ENCODE measurements at regions not wholly inside any gene's neighbourhood (a gene's known extent, or its start where the extent isn't known, plus 50 kb on each side); places are given as distances from the start of the nearest gene placed in this dataset.

DNA sequence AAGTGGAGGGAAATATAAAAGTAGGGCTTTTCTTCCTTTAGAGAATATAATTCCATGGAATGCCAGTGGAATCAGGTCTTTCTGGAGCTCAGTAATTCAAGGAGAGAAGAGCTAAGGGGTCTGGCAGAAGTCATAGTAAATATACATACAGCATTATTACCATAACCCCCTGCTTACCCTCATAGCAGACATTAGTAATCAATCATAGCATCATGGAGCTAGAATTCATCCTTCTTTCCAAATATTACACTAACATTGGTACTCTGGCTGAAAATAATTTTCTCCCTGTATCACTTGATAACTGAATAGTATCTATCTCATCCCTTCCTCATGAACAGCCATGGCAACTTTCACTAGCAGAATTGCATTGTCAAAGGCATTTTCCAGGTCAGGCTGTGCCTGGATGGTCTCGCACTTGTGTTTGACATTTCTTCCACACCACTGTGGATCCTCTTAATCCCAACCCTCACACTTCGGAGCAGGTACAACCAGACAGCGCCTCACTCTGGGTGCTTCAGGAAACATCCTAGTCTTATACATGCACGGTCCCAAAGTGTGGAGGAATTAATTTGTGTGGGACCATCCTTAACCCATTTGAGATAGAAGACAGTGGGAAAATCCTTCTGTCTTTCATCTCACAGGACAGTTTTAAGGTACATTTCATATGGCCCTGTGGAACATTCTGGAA, 84.2 kb upstream of the SEC11C start:
- in situ Hi-C loops (cut with HindIII; ENCODE audit: low pct_unique_long_range_greater_than_20kb, low sequenced_read_pairs): loop anchor here (25.0 kb wide), 1 partner anchor 268 kb away; no protein-coding TSS in a partner anchor

GRCh38 chr18:59056706-59057492, 82.8 kb upstream of the SEC11C start:
- in situ Hi-C loops (cut with HindIII; ENCODE audit: low pct_unique_long_range_greater_than_20kb, low sequenced_read_pairs): loop anchor here (25.0 kb wide), 1 partner anchor 270 kb away; no protein-coding TSS in a partner anchor
- DNase-seq (ENCODE audit: low read depth, low spot score): peak; percentile 70

More for the DNA sequence above, 84.2 kb upstream of the SEC11C start:
- DNase-seq (ENCODE audit: low read depth, low spot score): peak; percentile 68

DNA sequence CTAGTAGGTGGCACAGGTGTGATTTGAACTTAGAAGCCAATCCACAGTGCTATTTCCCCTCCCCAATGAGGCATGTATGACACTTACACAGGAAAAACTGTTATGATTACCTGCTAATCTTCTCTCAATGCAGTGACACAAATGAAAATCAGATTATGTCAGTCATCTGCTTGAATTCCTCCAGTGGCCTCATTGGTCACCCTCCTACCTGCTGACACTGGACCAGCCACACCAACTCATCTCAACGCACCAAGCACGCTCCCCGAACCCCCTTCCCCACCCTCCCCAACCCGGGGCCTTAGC, 82.2 kb upstream of the SEC11C start:
- in situ Hi-C loops (cut with HindIII; ENCODE audit: low pct_unique_long_range_greater_than_20kb, low sequenced_read_pairs): loop anchor here (25.0 kb wide), 1 partner anchor 270 kb away; no protein-coding TSS in a partner anchor
- no peak for DNase-seq (ENCODE audit: low read depth, low spot score)

DNA sequence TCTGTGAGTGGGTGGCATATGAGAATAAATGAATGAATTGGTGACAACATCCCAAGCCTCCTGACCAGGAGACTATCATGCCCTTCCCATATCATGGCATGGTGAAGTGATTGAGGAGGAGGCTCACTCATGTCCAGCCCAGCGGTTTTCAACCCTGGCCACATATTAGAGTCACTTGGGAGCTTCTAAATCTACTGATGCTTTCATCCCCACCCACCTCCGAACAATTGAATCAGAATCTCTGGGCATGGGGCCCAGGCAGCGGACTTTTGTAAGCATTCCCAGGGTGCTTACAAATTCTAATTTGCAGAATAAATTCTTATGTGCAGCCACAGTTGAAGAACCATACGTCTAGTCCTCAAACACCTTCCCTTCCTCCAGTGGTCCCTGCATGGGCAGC, 81.7 kb upstream of the SEC11C start:
- in situ Hi-C loops (cut with HindIII; ENCODE audit: low pct_unique_long_range_greater_than_20kb, low sequenced_read_pairs): loop anchor here (25.0 kb wide), 1 partner anchor 271 kb away; no protein-coding TSS in a partner anchor
- DNase-seq (ENCODE audit: low read depth, low spot score): no peak

DNA sequence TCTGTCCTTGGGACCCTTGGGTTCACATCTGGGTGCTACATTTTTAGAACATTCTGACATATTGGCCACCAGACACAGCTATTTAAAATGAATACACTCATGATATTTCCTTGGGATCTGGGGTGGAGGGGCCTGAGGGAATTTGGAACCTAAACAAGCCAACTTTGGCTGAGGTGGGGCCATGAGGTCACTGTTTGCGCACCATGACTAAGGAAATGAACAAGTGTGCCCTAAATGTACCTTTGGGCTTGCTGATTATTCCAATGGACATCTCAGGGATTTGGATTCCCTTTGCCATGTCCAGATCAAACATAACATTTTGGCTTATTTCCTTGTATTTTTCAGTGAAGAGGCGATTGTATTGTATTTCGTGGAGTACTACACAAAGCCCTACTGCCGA, 80.5 kb upstream of the SEC11C start:
- in situ Hi-C loops (cut with HindIII; ENCODE audit: low pct_unique_long_range_greater_than_20kb, low sequenced_read_pairs): loop anchor here (25.0 kb wide), 1 partner anchor 272 kb away; no protein-coding TSS in a partner anchor
- DNase-seq (ENCODE audit: low read depth, low spot score): no peak

- in situ Hi-C loops (cut with HindIII; ENCODE audit: low pct_unique_long_range_greater_than_20kb, low sequenced_read_pairs): loop anchor here (25.0 kb wide), 1 partner anchor 273 kb away; no protein-coding TSS in a partner anchor
- no peak for DNase-seq (ENCODE audit: low read depth, low spot score)
Observed at GRCh38 chr18:59060551-59060950, 79.1 kb upstream of the SEC11C start.

GRCh38 chr18:59061914-59062642, 77.6 kb upstream of the SEC11C start:
- in situ Hi-C loops (cut with HindIII; ENCODE audit: low pct_unique_long_range_greater_than_20kb, low sequenced_read_pairs): loop anchor here (25.0 kb wide), 1 partner anchor 275 kb away; no protein-coding TSS in a partner anchor
- no peak for DNase-seq (ENCODE audit: low read depth, low spot score)

DNA sequence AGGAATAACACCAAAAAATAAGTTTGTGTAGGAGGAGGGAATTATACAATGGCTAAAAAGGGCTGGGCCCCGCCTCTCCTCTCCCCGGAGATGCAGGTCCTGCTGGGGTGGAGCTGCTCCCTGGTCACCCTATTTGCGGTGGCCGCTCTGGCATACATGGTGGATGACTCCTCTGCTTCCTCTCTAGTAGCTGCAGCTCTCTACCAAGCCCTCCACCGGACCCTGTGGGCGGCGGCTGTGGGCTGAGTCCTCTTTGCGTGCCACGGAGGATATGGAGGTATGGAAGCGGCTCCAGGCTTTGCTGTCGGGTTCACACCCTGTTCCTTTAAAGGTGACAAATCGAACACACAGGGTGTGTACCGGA, 77.1 kb upstream of the SEC11C start:
- no peak for DNase-seq (ENCODE audit: low read depth, low spot score)
- in situ Hi-C loops (cut with HindIII; ENCODE audit: low pct_unique_long_range_greater_than_20kb, low sequenced_read_pairs): loop anchor here (25.0 kb wide), 1 partner anchor 275 kb away; no protein-coding TSS in a partner anchor

DNA sequence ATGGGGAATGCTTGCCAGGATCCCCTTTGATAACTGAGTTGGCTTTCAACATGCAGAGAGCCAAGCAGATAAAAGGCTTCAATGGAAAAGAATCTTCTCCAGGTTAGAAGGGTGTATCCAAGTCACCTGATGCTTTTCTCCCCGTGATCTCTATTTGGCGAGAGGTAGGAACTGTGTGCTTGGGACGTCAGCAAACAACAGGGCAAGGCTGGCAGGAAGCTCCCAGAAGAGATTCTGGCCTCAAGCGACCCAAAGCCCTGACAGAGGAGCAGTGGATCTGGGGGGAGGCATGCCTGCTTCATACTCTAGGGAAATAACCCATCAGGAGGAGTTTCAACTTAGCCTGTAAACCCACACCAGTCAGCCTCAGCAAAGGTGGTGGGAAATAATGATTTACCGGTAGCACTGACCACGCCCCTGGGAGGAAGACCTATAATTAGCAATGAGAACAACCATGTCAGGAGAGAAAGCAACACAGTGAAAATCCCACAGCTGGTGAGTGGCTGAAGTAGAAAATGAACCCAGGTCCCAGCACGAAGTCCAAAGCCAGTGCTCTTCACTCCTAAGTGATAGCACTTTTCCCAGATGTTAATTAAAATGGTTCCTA, 76.3 kb upstream of the SEC11C start:
- in situ Hi-C loops (cut with HindIII; ENCODE audit: low pct_unique_long_range_greater_than_20kb, low sequenced_read_pairs): loop anchor here (25.0 kb wide), 1 partner anchor 276 kb away; no protein-coding TSS in a partner anchor
- no peak for DNase-seq (ENCODE audit: low read depth, low spot score)

DNA sequence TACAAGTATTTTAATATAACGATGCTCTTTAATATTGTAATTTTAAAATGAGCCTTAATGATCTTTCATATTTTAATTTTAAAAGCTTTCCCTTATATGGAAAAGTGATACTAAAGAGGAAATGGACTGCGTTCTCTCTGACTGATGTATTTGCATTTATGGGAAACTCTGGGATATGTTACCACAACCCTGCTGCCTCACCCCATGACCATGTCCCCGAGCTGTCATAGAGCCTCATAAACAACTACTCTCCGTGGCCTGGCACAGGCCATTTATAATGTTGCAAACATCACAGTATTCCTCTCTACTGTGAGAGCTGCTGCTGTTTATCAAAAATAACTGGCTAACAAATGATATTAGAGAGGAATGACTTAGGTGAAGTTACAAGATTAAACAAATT, 75.8 kb upstream of the SEC11C start:
- DNase-seq (ENCODE audit: low read depth, low spot score): no peak

GRCh38 chr18:59065684-59066083, 74.0 kb upstream of the SEC11C start:
- DNase-seq (ENCODE audit: low read depth, low spot score): no peak
- in situ Hi-C loops (cut with HindIII; ENCODE audit: low pct_unique_long_range_greater_than_20kb, low sequenced_read_pairs): loop anchor here (25.0 kb wide), 1 partner anchor 278 kb away; no protein-coding TSS in a partner anchor

More for the DNA sequence above, 75.8 kb upstream of the SEC11C start:
- in situ Hi-C loops (cut with HindIII; ENCODE audit: low pct_unique_long_range_greater_than_20kb, low sequenced_read_pairs): loop anchor here (25.0 kb wide), 1 partner anchor 277 kb away; no protein-coding TSS in a partner anchor

- peak; percentile 42 for DNase-seq (ENCODE audit: low read depth, low spot score)
- in situ Hi-C loops (cut with HindIII; ENCODE audit: low pct_unique_long_range_greater_than_20kb, low sequenced_read_pairs): loop anchor here (25.0 kb wide), 1 partner anchor 281 kb away; no protein-coding TSS in a partner anchor
Observed at GRCh38 chr18:59067873-59068272, 71.8 kb upstream of the SEC11C start.

DNA sequence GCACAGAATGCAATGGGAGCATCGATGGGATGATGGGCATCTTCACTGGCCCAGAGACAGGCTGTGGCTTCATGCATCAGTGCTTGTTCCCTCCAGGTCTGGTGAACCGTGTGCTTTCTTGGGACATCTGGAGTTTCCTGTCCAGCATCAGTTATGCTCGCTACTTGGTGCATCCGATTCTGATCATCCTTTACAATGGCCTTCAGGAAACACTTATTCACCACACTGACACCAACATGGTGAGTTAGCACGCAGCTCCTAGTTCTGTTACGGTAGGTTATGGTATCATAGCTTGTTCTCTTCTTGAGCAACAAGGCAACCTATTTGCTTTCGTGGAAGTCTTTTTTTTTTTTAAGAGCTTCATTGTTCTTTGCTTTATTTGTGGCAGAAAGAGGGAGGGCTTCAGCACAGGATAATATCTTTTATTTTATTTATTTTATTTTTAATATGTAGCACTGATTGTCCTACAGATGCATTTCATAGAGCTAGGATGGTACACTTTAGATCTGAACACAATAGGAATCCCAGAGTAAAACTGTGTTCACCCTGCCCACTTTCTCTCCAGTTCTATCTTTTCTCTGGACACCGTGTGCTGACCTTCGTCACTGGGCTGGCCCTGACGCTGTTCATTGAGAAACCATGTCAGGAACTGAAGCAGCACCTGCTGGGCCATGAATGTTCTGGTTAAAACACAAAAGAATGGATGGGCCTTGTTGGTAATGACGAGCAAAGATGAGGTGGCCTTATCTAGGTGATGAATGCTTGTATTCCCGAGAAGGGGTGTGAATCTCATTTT, 71.2 kb upstream of the SEC11C start:
- in situ Hi-C loops (cut with HindIII; ENCODE audit: low pct_unique_long_range_greater_than_20kb, low sequenced_read_pairs): loop anchor here (25.0 kb wide), 1 partner anchor 281 kb away; no protein-coding TSS in a partner anchor
- DNase-seq (ENCODE audit: low read depth, low spot score): no peak

DNA sequence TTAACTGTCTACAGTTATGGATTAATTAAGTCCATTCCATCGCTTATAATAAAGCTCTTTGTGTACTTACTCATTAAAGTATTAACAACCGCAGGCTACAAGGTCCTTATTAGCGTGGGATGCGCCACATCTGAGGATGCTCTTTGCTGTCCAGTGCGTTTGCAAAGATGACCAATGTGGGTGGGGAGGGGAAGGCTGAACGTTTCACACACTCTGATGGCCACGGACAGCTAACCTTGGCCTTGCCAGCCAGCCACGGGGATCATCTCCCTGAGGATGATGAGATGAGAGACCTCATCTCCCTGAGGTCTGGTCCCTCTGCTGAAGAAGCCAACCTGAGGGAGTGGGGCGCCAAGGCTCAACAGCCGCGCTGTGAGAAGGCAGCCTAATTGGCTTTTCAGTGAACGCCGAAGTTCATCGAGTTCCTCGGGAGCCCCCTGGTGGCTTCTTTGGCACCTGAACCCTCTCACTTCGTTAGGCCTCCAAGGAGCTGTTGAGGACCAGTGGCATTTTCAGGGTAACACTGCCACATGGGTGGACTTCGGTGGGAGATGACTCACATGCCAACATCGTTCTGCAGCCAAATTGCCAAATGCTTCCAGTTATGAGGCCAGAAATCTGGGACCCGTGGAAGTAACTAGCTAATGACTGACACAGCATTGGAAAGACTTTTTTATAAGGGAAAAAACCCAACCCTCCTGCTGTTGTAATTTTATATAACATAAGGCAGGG, 69.3 kb upstream of the SEC11C start:
- DNase-seq (ENCODE audit: low read depth, low spot score): peak; percentile 87
- in situ Hi-C loops (cut with HindIII; ENCODE audit: low pct_unique_long_range_greater_than_20kb, low sequenced_read_pairs): loop anchor here (25.0 kb wide), 1 partner anchor 283 kb away; no protein-coding TSS in a partner anchor

DNA sequence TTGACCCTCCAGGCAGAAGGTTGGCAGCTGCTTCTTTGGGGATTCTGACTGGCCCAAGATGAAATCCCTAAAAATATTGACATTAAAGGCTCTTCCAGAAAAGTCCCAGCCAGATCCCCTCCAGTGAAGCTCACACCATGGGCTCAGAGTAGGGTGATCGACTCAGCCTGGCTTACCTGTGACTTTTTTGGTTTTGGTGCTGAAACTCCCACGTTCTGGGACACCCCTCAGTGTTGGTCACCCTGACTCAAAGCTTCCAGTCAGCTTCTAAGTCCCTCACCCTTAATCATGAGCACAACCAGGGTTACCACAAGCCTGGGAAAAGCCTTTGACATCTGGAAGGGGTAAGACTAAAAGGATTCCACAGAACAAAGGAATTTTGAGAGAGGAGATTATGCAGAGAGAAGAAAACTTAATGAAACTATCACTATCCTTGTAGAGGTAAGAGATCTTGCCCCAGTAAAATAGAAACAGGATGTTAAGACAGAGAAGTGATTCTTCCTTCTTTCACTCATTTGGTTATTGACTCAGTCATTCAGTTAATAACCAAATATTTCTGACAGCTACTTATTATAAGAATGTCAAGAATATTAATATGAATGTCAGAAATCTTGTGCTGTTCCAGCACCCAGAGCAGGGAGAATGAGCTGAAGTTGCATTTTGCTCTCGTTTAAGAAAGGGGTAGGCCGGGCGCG, 66.8 kb upstream of the SEC11C start:
- in situ Hi-C loops (cut with HindIII; ENCODE audit: low pct_unique_long_range_greater_than_20kb, low sequenced_read_pairs): loop anchor here (25.0 kb wide), 1 partner anchor 286 kb away; no protein-coding TSS in a partner anchor
- DNase-seq (ENCODE audit: low read depth, low spot score): no peak
